ENCODE measurements at regions not wholly inside any gene's neighbourhood (a gene's known extent, or its start where the extent isn't known, plus 50 kb on each side); places are given as distances from the start of the nearest gene placed in this dataset.

DNA sequence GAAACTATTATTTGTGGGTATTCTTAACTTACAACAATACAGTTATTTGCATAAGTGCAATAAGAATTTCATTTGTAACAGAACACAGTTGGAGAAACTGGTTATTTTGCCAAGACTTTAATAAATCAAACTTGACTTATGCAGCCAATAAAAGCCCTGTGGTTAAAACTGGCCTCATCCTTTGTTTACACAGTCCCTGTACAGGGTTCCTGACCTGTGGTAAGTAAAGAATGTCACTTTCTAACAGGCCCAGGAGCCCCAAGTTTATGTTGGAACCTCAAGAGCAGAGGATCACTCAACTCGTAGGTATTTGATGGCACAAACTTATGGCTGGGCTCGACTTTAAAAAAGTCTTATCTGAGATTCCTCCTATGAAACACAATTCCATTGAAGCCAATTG, 88.6 kb upstream of the PTCHD1 start:
- TF ChIP-seq EZH2 (IDR thresholded peaks at IDR 0.05; ENCODE audit: insufficient read depth, poor library complexity, severe bottlenecking) = no peak
- TF ChIP-seq EZH2phosphoT487 (IDR thresholded peaks at IDR 0.05; ENCODE audit: insufficient read depth, low read depth) = no peak

All from GM23248 (cell line).